ENCODE measurements at regions not wholly inside any gene's neighbourhood (a gene's known extent, or its start where the extent isn't known, plus 50 kb on each side); places are given as distances from the start of the nearest gene placed in this dataset.

- Histone ChIP-seq H3K4me1 (ENCODE audit: control insufficient read depth, insufficient read depth, low read length) (peaks cover 10% of the 10 kb centered on the region), H3K27ac (ENCODE audit: low read depth, low read length) (peak overlapping the region; percentile 4), H3K9ac (ENCODE audit: low read depth, low read length) (no peak overlapping the region), H3K9me3 (ENCODE audit: control insufficient read depth, insufficient read depth, low read length) (no peaks in the 10 kb centered on the region), H3K27me3 (ENCODE audit: control insufficient read depth, insufficient read depth, low read length) (no peaks in the 10 kb centered on the region), H3K36me3 (ENCODE audit: control insufficient read depth, insufficient read depth, low read length) (no peaks in the 10 kb centered on the region), H3K4me3 (ENCODE audit: low read depth, low read length) (no peak overlapping the region)
Observed at GRCh38 chr2:207236156-207236935, 70.6 kb upstream of the KLF7 start.

GRCh38 chr2:207238831-207239701 is 73.3 kb upstream of the KLF7 start:
- H3K27me3 ChIP-seq (ENCODE audit: control insufficient read depth, insufficient read depth, low read length), result no peaks in the 10 kb centered on the region
- peaks cover 10% of the 10 kb centered on the region for H3K4me1 ChIP-seq (ENCODE audit: control insufficient read depth, insufficient read depth, low read length)
- H3K9me3 ChIP-seq (ENCODE audit: control insufficient read depth, insufficient read depth, low read length), result no peaks in the 10 kb centered on the region
- no peak overlapping the region for H3K4me3 ChIP-seq (ENCODE audit: low read depth, low read length)
- no peak overlapping the region for H3K9ac ChIP-seq (ENCODE audit: low read depth, low read length)
- H3K36me3 ChIP-seq (ENCODE audit: control insufficient read depth, insufficient read depth, low read length), result no peaks in the 10 kb centered on the region
- H3K27ac ChIP-seq (ENCODE audit: low read depth, low read length), result no peak overlapping the region

GRCh38 chr2:207239754-207240494 is 74.2 kb upstream of the KLF7 start:
- Histone ChIP-seq H3K4me3 (ENCODE audit: low read depth, low read length) (no peak overlapping the region), H3K36me3 (ENCODE audit: control insufficient read depth, insufficient read depth, low read length) (no peaks in the 10 kb centered on the region), H3K4me1 (ENCODE audit: control insufficient read depth, insufficient read depth, low read length) (peaks cover 12% of the 10 kb centered on the region), H3K27me3 (ENCODE audit: control insufficient read depth, insufficient read depth, low read length) (no peaks in the 10 kb centered on the region), H3K9me3 (ENCODE audit: control insufficient read depth, insufficient read depth, low read length) (no peaks in the 10 kb centered on the region), H3K27ac (ENCODE audit: low read depth, low read length) (no peak overlapping the region), H3K9ac (ENCODE audit: low read depth, low read length) (no peak overlapping the region)

- Histone ChIP-seq H3K9ac (ENCODE audit: low read depth, low read length) (no peak overlapping the region), H3K27me3 (ENCODE audit: control insufficient read depth, insufficient read depth, low read length) (no peaks in the 10 kb centered on the region), H3K4me3 (ENCODE audit: low read depth, low read length) (no peak overlapping the region), H3K9me3 (ENCODE audit: control insufficient read depth, insufficient read depth, low read length) (no peaks in the 10 kb centered on the region), H3K36me3 (ENCODE audit: control insufficient read depth, insufficient read depth, low read length) (no peaks in the 10 kb centered on the region), H3K4me1 (ENCODE audit: control insufficient read depth, insufficient read depth, low read length) (peaks cover 19% of the 10 kb centered on the region), H3K27ac (ENCODE audit: low read depth, low read length) (no peak overlapping the region)
Observed at GRCh38 chr2:207240649-207241048, 74.9 kb upstream of the KLF7 start.

GRCh38 chr2:207241198-207241597 is 75.5 kb upstream of the KLF7 start:
- Histone ChIP-seq H3K27ac (ENCODE audit: low read depth, low read length) (no peak overlapping the region), H3K9ac (ENCODE audit: low read depth, low read length) (no peak overlapping the region), H3K36me3 (ENCODE audit: control insufficient read depth, insufficient read depth, low read length) (no peaks in the 10 kb centered on the region), H3K4me1 (ENCODE audit: control insufficient read depth, insufficient read depth, low read length) (peaks cover 19% of the 10 kb centered on the region), H3K4me3 (ENCODE audit: low read depth, low read length) (no peak overlapping the region), H3K9me3 (ENCODE audit: control insufficient read depth, insufficient read depth, low read length) (no peaks in the 10 kb centered on the region), H3K27me3 (ENCODE audit: control insufficient read depth, insufficient read depth, low read length) (no peaks in the 10 kb centered on the region)

- no peak overlapping the region for H3K4me3 ChIP-seq (ENCODE audit: low read depth, low read length)
- H3K4me1 ChIP-seq (ENCODE audit: control insufficient read depth, insufficient read depth, low read length), result peaks cover 15% of the 10 kb centered on the region
- no peaks in the 10 kb centered on the region for H3K9me3 ChIP-seq (ENCODE audit: control insufficient read depth, insufficient read depth, low read length)
- H3K27me3 ChIP-seq (ENCODE audit: control insufficient read depth, insufficient read depth, low read length), result no peaks in the 10 kb centered on the region
- H3K36me3 ChIP-seq (ENCODE audit: control insufficient read depth, insufficient read depth, low read length), result no peaks in the 10 kb centered on the region
- H3K9ac ChIP-seq (ENCODE audit: low read depth, low read length), result no peak overlapping the region
- H3K27ac ChIP-seq (ENCODE audit: low read depth, low read length), result no peak overlapping the region
Observed at GRCh38 chr2:207243601-207244000, 77.9 kb upstream of the KLF7 start.

- no peaks in the 10 kb centered on the region for H3K27me3 ChIP-seq (ENCODE audit: control insufficient read depth, insufficient read depth, low read length)
- H3K9me3 ChIP-seq (ENCODE audit: control insufficient read depth, insufficient read depth, low read length), result no peaks in the 10 kb centered on the region
- H3K27ac ChIP-seq (ENCODE audit: low read depth, low read length), result peak overlapping the region; percentile 13
- H3K4me3 ChIP-seq (ENCODE audit: low read depth, low read length), result no peak overlapping the region
- no peak overlapping the region for H3K9ac ChIP-seq (ENCODE audit: low read depth, low read length)
- no peaks in the 10 kb centered on the region for H3K36me3 ChIP-seq (ENCODE audit: control insufficient read depth, insufficient read depth, low read length)
- peaks cover 15% of the 10 kb centered on the region for H3K4me1 ChIP-seq (ENCODE audit: control insufficient read depth, insufficient read depth, low read length)
Observed at GRCh38 chr2:207244971-207245925, 79.5 kb upstream of the KLF7 start.

GRCh38 chr2:207248702-207249377 is 83.1 kb upstream of the KLF7 start:
- no peaks in the 10 kb centered on the region for H3K27me3 ChIP-seq (ENCODE audit: control insufficient read depth, insufficient read depth, low read length)
- H3K4me1 ChIP-seq (ENCODE audit: control insufficient read depth, insufficient read depth, low read length), result peaks cover 24% of the 10 kb centered on the region
- H3K27ac ChIP-seq (ENCODE audit: low read depth, low read length), result no peak overlapping the region
- no peak overlapping the region for H3K4me3 ChIP-seq (ENCODE audit: low read depth, low read length)
- H3K9me3 ChIP-seq (ENCODE audit: control insufficient read depth, insufficient read depth, low read length), result no peaks in the 10 kb centered on the region
- no peak overlapping the region for H3K9ac ChIP-seq (ENCODE audit: low read depth, low read length)
- no peaks in the 10 kb centered on the region for H3K36me3 ChIP-seq (ENCODE audit: control insufficient read depth, insufficient read depth, low read length)

- peaks cover 19% of the 10 kb centered on the region for H3K4me1 ChIP-seq (ENCODE audit: control insufficient read depth, insufficient read depth, low read length)
- no peaks in the 10 kb centered on the region for H3K27me3 ChIP-seq (ENCODE audit: control insufficient read depth, insufficient read depth, low read length)
- no peaks in the 10 kb centered on the region for H3K9me3 ChIP-seq (ENCODE audit: control insufficient read depth, insufficient read depth, low read length)
- no peaks in the 10 kb centered on the region for H3K36me3 ChIP-seq (ENCODE audit: control insufficient read depth, insufficient read depth, low read length)
- no peak overlapping the region for H3K9ac ChIP-seq (ENCODE audit: low read depth, low read length)
- H3K27ac ChIP-seq (ENCODE audit: low read depth, low read length), result no peak overlapping the region
- no peak overlapping the region for H3K4me3 ChIP-seq (ENCODE audit: low read depth, low read length)
Observed at GRCh38 chr2:207251022-207251421, 85.3 kb upstream of the KLF7 start.

All from HUES48 (cell line).